GM21737 (cell line): ENCODE measurements at regions not wholly inside any gene's neighbourhood (a gene's known extent, or its start where the extent isn't known, plus 50 kb on each side); places are given as distances from the start of the nearest gene placed in this dataset.

Experiments used
- ATAC-seq: cut with Tn5 transposase; IDR thresholded peaks from one replicate; pipeline ENCODE4 v1.9.1; 2021; ENCODE audit warnings: mild to moderate bottlenecking, moderate library complexity; ENCODE audit not compliant: unreplicated experiment

GRCh38 chr14:62130441-62130840 is 368.2 kb downstream of the SNAPC1 start:
- no peak for ATAC-seq

- ATAC-seq: no peak
Measured at GRCh38 chr14:62133776-62134550, 371.7 kb downstream of the SNAPC1 start.

- no peak for ATAC-seq
Measured at GRCh38 chr14:62138593-62138992, 376.4 kb downstream of the SNAPC1 start.

GRCh38 chr14:62141139-62141538 is 378.9 kb downstream of the SNAPC1 start:
- no peak for ATAC-seq

- ATAC-seq: no peak
Measured at GRCh38 chr14:62143245-62143644, 381.0 kb downstream of the SNAPC1 start.

DNA sequence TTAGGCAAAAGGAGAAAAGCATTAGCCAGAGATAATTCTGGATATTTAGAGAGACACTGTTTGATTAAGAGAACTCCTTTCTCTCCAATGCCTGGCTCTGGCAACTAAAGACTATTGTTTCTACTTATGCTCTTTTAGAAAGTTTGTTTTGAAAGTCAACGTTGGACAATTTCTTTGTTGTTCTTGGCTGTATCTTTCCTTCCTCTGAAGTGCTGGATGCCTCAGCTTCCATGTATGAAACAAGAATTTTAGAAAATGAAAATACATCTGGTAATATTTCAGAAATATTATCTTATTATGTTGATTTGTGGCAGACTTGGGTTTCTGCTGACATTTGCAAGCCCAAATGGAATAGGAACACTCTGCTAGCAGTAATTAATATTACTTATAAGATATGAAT is 382.6 kb downstream of the SNAPC1 start:
- ATAC-seq: no peak

DNA sequence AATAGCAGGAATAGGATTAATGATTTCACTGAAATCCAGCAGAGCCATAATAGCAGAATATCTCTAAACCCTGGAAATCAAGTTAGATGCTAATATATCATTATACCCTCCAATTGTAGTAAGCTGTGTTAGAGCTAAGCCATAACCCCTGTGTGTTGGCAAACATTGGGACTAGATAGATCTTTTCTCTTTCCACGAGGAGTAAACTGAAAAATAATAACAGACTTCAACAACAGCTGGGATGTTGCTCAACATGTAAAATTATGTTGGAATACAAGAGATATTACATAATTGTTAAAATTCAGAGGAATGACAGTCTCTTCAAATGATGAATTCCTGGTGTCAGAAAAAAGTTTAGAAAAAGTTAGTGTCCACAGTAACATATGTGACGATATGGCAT is 383.8 kb downstream of the SNAPC1 start:
- no peak for ATAC-seq

DNA sequence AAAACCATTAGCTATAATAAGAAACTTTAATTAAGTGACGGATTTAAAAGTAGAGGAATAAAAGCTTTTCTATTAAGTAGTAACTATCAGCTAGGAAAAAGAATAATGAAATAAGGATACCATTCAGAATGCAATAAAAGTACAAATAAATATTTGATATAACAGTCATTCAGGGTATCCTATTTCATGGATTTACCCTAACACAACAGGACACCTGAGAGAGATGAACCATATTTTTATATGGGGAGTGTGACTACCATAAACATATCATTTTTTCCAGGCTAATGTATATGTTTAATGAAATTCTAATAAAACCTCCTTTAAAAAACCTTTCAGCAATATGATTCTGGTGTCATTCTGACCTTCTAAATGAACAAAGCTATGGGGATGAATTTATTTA is 393.8 kb downstream of the SNAPC1 start:
- ATAC-seq: no peak

- no peak for ATAC-seq
Measured at GRCh38 chr14:62158779-62159178, 396.6 kb downstream of the SNAPC1 start.

DNA sequence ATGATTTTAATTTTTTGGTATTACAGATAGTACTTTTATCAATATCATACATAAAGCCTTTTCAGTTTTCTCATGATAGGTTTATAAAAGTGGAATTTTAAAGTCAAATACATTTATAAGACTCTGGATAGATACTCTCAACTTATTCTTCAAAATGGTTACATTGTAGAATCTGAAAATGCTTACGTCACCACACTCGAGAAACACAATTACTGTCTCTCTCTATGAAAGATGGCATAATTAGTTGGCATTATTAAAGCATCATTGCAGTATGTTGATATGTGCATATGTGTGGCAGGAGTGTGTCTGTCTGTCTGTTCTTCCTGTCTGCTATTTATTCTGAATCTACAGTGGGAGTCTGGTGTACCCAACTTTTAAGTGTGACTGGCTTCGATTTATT is 397.1 kb downstream of the SNAPC1 start:
- no peak for ATAC-seq

DNA sequence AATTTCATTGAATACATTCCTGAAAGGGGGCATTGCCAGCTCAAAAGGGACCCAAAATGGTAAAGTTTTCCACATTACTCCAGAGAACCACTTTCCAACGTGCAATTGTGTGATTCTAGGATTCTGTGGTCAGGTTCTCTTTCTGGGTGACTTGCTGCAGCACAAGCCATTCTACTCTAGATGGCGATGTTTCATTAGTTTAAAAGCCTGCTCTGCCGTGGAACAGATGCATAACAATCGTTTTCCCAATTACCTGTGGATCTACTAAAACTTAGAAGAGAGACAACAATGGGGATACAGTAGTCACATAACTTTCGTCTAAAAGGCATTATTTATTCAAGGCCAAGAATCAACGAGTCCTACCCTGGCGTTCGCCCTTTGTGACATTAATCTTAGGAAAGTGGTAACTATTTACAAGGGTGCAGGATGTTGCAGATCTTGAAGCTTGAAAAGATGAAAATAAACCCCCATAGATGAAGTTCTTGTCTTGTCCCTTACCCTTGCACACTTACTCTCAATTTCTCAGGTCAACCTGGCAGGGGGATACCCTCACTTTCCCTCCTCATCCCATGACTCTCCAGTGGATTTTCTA is 400.9 kb downstream of the SNAPC1 start:
- no peak for ATAC-seq

DNA sequence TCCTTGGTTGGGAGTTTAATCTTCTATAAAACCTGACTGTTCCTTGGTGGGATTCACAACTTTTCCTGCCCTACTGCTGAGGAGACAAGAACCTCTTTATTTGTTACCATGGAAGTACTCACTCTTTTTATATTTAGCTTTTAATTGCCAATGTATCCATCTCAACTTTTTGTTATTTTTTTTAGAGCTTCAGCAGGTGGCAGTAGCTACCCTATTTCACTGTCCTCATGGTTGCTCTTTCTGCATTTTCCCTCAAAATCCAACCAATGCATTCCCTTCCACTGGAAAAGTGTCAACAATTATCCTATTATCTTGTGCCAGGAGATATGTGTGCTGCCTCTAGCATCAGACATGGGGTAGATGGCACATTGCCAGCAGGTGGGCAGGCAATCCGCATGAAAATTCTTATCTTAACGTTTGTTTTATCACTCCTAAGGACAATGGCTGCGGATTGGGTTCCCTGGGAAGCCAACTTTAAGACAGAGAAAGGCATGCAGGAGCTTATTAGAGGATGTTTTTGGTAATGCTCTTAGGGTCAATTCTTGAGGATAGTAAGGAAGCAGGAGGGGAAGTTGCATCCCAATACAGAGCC is 406.4 kb downstream of the SNAPC1 start:
- no peak for ATAC-seq

DNA sequence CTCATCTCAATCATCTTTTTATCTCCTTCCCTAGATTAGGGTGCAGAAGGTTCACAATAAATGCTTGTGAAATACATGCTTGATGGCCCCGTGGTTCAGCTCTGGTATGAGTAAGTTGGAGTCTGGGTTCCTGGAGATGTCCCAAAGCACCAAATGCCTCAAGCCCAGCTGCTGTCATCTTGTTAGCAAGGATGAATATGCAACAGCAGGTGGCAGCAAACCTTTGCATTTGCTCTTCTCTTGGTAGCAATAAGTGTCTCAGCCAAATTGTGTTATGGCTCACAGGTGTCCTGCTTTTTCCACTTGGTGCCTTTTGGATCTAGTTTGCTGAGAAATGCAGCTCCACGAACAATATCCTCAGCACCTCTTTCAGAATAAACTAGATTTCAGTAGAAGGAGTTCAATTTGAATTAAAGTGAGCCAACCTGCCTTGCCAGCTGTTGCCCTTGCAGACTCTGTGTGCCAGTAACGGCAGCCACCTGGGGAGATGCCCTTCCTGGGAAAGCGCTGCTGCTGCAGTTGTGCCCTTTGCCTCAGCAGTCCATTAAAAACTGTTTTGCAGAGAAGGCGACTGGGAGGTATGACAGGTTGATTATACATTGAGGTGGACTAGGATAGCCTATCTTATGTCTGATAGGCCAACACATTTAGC is 417.3 kb downstream of the SNAPC1 start:
- no peak for ATAC-seq

DNA sequence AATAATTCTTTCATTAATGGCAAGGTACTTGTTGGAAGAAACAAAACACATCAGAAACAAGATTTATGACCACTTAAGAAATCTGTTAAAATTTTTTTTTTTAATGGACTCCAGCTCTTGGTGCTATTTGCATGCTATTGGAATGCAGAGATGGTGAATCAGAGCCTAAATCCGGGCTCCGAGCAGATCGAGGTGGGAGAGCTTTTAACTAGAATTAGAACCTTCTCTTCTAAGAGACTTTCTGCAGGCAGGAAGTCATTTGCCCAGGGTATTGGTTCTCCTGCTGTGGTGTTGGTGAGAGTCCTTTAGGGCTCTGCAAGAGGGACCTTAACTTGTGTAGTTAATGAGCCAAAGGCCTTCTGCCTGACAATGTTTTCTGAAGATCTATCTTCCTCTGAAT is 419.4 kb downstream of the SNAPC1 start:
- ATAC-seq: no peak

GRCh38 chr14:62185078-62185477 is 422.9 kb downstream of the SNAPC1 start:
- no peak for ATAC-seq

DNA sequence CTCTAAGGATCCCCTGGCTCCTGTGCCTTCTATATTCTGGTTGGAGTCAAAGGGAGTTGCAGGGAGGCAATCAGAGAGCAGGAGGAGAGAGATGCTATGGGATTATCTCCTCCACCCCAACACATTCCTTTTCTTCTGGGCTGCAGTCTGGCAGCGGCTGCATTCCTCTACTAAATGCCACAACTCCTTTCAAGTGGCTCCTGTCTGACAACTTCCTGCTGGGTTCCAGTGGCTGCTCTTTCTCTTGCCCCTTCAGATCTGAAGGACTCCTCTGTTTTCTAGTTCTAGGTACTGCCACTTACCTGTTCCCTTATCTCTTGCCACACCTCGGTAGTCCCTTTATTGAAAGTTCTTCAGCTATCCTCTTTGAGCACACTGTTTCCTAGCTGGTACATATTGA is 425.0 kb downstream of the SNAPC1 start:
- no peak for ATAC-seq

DNA sequence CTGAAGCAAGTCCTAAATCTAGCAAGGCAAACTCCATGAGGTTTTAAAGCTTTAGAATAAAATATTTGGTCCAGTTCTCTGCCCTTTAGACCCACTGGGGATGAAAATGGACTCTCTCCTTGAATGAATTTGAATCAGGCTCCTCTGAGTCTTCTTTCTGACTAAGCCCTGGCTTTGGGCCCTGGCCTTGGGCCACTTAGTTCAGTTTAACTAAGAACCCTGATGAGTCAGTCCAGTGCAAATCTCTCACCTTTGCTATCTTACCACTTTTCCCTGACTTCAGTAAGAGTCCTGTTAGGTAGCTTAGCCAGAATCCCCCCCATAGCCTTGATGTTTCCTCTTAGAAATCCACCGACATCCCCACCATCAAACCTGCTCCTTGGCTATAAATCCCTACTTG is 427.5 kb downstream of the SNAPC1 start:
- no peak for ATAC-seq

DNA sequence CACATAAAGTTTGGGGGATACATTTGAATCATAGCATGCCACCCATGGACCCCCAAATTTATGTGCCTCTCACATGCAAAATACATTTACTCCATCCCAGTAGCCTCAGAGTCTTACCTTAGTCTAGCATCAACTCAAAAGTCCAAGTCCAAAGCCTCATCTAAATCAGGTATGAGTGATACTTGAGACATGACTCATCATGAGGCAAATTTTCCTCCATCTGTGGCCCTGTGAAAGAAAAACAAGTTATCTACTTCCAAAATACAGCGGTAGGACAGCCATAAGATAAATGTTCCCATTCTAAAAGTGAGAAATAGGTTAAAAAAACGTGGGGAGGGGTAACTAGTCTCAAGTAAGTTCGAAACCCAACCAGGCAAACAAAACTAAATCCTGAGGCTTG is 444.2 kb downstream of the SNAPC1 start:
- no peak for ATAC-seq

DNA sequence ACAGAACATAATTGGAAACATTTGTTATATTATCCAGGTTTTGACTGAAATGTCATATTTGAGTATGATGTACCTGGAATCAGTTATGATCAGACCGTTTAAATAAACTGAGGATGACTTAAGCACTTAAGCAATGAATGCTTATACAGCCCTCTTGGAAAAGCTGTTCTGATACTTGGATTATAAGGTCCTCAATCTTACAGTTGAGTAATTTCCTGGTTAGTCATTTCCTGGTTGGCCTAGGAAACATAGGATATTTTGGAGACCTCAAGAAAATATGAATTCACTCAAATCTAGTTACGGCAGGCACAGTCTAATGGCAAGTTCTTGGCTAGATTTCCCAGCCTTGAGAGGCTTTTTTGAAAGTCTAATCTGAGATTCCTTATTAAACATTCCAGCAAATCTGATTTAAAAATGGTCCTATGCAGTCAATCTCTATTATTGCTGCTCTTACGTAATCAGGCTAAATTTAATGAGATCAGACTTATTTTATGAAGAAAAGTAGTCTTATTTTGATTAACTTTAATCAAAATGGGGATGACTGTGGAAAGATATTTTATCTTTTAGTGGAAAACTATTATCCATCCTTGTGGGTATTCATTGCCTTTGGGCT is 447.2 kb downstream of the SNAPC1 start:
- ATAC-seq: no peak

DNA sequence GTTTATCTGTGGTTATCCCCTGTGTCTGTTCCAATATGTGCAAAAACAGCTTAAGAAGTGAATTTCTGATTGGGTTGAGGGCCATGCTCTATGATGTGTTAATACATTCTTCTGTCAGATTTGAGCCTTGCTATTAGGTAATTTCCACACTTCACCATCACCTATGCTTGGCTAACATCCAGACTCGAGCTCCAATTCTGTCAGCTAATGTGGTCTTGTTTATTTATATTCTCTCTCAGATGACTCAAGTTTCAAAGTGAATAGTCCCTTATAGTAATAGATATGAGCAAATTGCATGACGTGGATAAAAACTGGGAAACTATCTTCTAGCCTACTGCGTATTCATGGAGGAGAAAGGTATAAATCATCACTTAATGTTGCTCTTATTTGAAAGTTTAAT is 451.3 kb downstream of the SNAPC1 start:
- ATAC-seq: no peak

DNA sequence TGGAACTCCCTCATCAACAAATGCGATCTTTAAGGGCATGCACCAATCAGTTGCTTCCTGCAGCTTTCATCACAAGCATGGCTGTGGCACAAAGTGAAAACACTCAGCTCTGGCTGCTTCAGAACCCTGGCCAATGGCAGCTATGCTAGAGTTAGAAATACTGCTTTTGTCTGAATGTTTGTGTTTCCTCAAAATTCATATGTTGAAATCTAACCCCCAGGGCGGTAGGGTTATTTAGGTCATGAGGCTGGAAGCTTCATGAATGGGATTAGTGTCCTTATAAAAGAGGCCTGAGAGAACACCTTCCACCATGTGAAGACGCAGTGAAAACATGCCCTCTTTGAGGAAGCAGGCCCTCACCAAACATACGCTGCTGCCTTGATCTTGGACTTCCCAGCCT is 453.9 kb downstream of the SNAPC1 start:
- no peak for ATAC-seq

- ATAC-seq: no peak
Measured at GRCh38 chr14:62234849-62235248, 472.6 kb downstream of the SNAPC1 start.
